ENCODE measurements at regions not wholly inside any gene's neighbourhood (a gene's known extent, or its start where the extent isn't known, plus 50 kb on each side); places are given as distances from the start of the nearest gene placed in this dataset.

GRCh38 chr16:50491516-50491915 lies 56.7 kb upstream of the NKD1 start:
- Histone ChIP-seq H2BK12ac (ENCODE audit: low read length in 2 of 2) (no peak overlapping the region), H2BK5ac (ENCODE audit: low read depth, low read length, poor library complexity, severe bottlenecking) (no peak overlapping the region), H3K14ac (ENCODE audit: low read length in 2 of 2) (no peak overlapping the region), H4K91ac (ENCODE audit: low read length) (no peak overlapping the region), H3K4me2 (ENCODE audit: low read length, poor library complexity, severe bottlenecking) (no peak overlapping the region), H3K4ac (ENCODE audit: low read depth in 1 of 2, low read length in 2 of 2) (no peak overlapping the region), H3K4me1 (ENCODE audit: control insufficient read depth, insufficient read depth, low read depth, low read length) (no peaks in the 10 kb centered on the region), H3K36me3 (ENCODE audit: control insufficient read depth in 1 of 2, insufficient read depth in 2 of 2, low read depth in 1 of 2, low read length in 2 of 2) (no peaks in the 10 kb centered on the region), H3K27ac (ENCODE audit: low read length, poor library complexity, severe bottlenecking) (no peak overlapping the region), H4K8ac (ENCODE audit: low read length) (no peak overlapping the region), H3K23ac (ENCODE audit: low read length in 2 of 2) (no peak overlapping the region), H3K4me3 (ENCODE audit: insufficient read depth in 1 of 2, low read depth in 1 of 2, low read length in 2 of 2) (no peak overlapping the region), H3K79me1 (replicated peaks; ENCODE audit: low read length, poor library complexity, severe bottlenecking) (no peaks in the 10 kb centered on the region), H3K9me3 (ENCODE audit: control insufficient read depth, low read length) (no peaks in the 10 kb centered on the region), H3K18ac (ENCODE audit: low read depth in 1 of 2, low read length in 2 of 2) (no peak overlapping the region), H2AK5ac (ENCODE audit: low read length, severe bottlenecking) (no peak overlapping the region), H2AFZ (ENCODE audit: low read depth, low read length) (no peak overlapping the region), H3K9ac (ENCODE audit: low read length) (no peak overlapping the region), H2BK120ac (ENCODE audit: low read depth, low read length) (no peak overlapping the region), H2BK15ac (ENCODE audit: low read depth, poor library complexity, severe bottlenecking) (no peak overlapping the region), H3K27me3 (ENCODE audit: control insufficient read depth in 1 of 2, insufficient read depth in 1 of 2, low read length in 2 of 2) (peaks cover 0 to 3% of the 10 kb centered on the region in 2 experiments)
- 79% methylated on average over 8 of the region's 8 CpGs for WGBS
- no peak for DNase-seq

- Histone ChIP-seq H3K14ac (ENCODE audit: low read length in 2 of 2) (no peak overlapping the region), H3K23ac (ENCODE audit: low read length in 2 of 2) (no peak overlapping the region), H3K27ac (ENCODE audit: low read length, poor library complexity, severe bottlenecking) (no peak overlapping the region), H3K27me3 (ENCODE audit: control insufficient read depth in 1 of 2, insufficient read depth in 1 of 2, low read length in 2 of 2) (peaks cover 0 to 5% of the 10 kb centered on the region in 2 experiments), H2AK5ac (ENCODE audit: low read length, severe bottlenecking) (no peak overlapping the region), H2BK120ac (ENCODE audit: low read depth, low read length) (no peak overlapping the region), H3K18ac (ENCODE audit: low read depth in 1 of 2, low read length in 2 of 2) (no peak overlapping the region), H2AFZ (ENCODE audit: low read depth, low read length) (no peak overlapping the region), H2BK15ac (ENCODE audit: low read depth, poor library complexity, severe bottlenecking) (no peak overlapping the region), H3K79me1 (replicated peaks; ENCODE audit: low read length, poor library complexity, severe bottlenecking) (no peaks in the 10 kb centered on the region), H3K36me3 (ENCODE audit: control insufficient read depth in 1 of 2, insufficient read depth in 2 of 2, low read depth in 1 of 2, low read length in 2 of 2) (no peaks in the 10 kb centered on the region), H2BK12ac (ENCODE audit: low read length in 2 of 2) (no peak overlapping the region), H2BK5ac (ENCODE audit: low read depth, low read length, poor library complexity, severe bottlenecking) (no peak overlapping the region), H3K9ac (ENCODE audit: low read length) (no peak overlapping the region), H3K4ac (ENCODE audit: low read depth in 1 of 2, low read length in 2 of 2) (no peak overlapping the region), H4K91ac (ENCODE audit: low read length) (no peak overlapping the region), H3K4me3 (ENCODE audit: insufficient read depth in 1 of 2, low read depth in 1 of 2, low read length in 2 of 2) (no peak overlapping the region), H3K9me3 (ENCODE audit: control insufficient read depth, low read length) (no peaks in the 10 kb centered on the region), H3K4me2 (ENCODE audit: low read length, poor library complexity, severe bottlenecking) (no peak overlapping the region), H4K8ac (ENCODE audit: low read length) (no peak overlapping the region), H3K4me1 (ENCODE audit: control insufficient read depth, insufficient read depth, low read depth, low read length) (no peaks in the 10 kb centered on the region)
- DNase-seq, result no peak
- WGBS, result no CpG with 5 or more reads among the region's 2 CpGs
Observed at GRCh38 chr16:50490828-50491227, 57.4 kb upstream of the NKD1 start.

- H3K79me1 ChIP-seq (replicated peaks; ENCODE audit: low read length, poor library complexity, severe bottlenecking), result no peaks in the 10 kb centered on the region
- no peak overlapping the region for H3K23ac ChIP-seq (ENCODE audit: low read length in 2 of 2)
- H2AFZ ChIP-seq (ENCODE audit: low read depth, low read length), result no peak overlapping the region
Observed at GRCh38 chr16:50489182-50489581, 59.0 kb upstream of the NKD1 start.

GRCh38 chr16:50487528-50487927 lies 60.7 kb upstream of the NKD1 start:
- Histone ChIP-seq H3K4me2 (ENCODE audit: low read length, poor library complexity, severe bottlenecking) (no peak overlapping the region), H2BK15ac (ENCODE audit: low read depth, poor library complexity, severe bottlenecking) (no peak overlapping the region), H3K79me1 (replicated peaks; ENCODE audit: low read length, poor library complexity, severe bottlenecking) (no peaks in the 10 kb centered on the region), H3K14ac (ENCODE audit: low read length in 2 of 2) (no peak overlapping the region), H3K18ac (ENCODE audit: low read depth in 1 of 2, low read length in 2 of 2) (no peak overlapping the region), H3K9ac (ENCODE audit: low read length) (no peak overlapping the region), H4K91ac (ENCODE audit: low read length) (no peak overlapping the region), H2BK120ac (ENCODE audit: low read depth, low read length) (no peak overlapping the region), H2AFZ (ENCODE audit: low read depth, low read length) (no peak overlapping the region), H4K8ac (ENCODE audit: low read length) (no peak overlapping the region), H3K9me3 (ENCODE audit: control insufficient read depth, low read length) (peaks cover 4% of the 10 kb centered on the region), H3K4ac (ENCODE audit: low read depth in 1 of 2, low read length in 2 of 2) (no peak overlapping the region), H3K23ac (ENCODE audit: low read length in 2 of 2) (no peak overlapping the region), H3K27me3 (ENCODE audit: control insufficient read depth in 1 of 2, insufficient read depth in 1 of 2, low read length in 2 of 2) (peaks cover 3 to 6% of the 10 kb centered on the region in 2 experiments), H3K4me1 (ENCODE audit: control insufficient read depth, insufficient read depth, low read depth, low read length) (no peaks in the 10 kb centered on the region), H3K36me3 (ENCODE audit: control insufficient read depth in 1 of 2, insufficient read depth in 2 of 2, low read depth in 1 of 2, low read length in 2 of 2) (no peaks in the 10 kb centered on the region), H3K27ac (ENCODE audit: low read length, poor library complexity, severe bottlenecking) (no peak overlapping the region), H2BK12ac (ENCODE audit: low read length in 2 of 2) (no peak overlapping the region), H2BK5ac (ENCODE audit: low read depth, low read length, poor library complexity, severe bottlenecking) (no peak overlapping the region), H2AK5ac (ENCODE audit: low read length, severe bottlenecking) (no peak overlapping the region), H3K4me3 (ENCODE audit: insufficient read depth in 1 of 2, low read depth in 1 of 2, low read length in 2 of 2) (no peak overlapping the region)
- no peak for DNase-seq
- 74% methylated on average over 5 of the region's 5 CpGs for WGBS

More at GRCh38 chr16:50489182-50489581, 59.0 kb upstream of the NKD1 start:
- Histone ChIP-seq H3K4me1 (ENCODE audit: control insufficient read depth, insufficient read depth, low read depth, low read length) (no peaks in the 10 kb centered on the region), H2BK15ac (ENCODE audit: low read depth, poor library complexity, severe bottlenecking) (no peak overlapping the region), H4K8ac (ENCODE audit: low read length) (no peak overlapping the region), H3K36me3 (ENCODE audit: control insufficient read depth in 1 of 2, insufficient read depth in 2 of 2, low read depth in 1 of 2, low read length in 2 of 2) (no peaks in the 10 kb centered on the region), H2AK5ac (ENCODE audit: low read length, severe bottlenecking) (no peak overlapping the region), H3K14ac (ENCODE audit: low read length in 2 of 2) (no peak overlapping the region), H3K9me3 (ENCODE audit: control insufficient read depth, low read length) (no peaks in the 10 kb centered on the region), H3K27ac (ENCODE audit: low read length, poor library complexity, severe bottlenecking) (no peak overlapping the region), H3K4me3 (ENCODE audit: insufficient read depth in 1 of 2, low read depth in 1 of 2, low read length in 2 of 2) (no peak overlapping the region), H3K18ac (ENCODE audit: low read depth in 1 of 2, low read length in 2 of 2) (no peak overlapping the region), H2BK5ac (ENCODE audit: low read depth, low read length, poor library complexity, severe bottlenecking) (no peak overlapping the region), H2BK120ac (ENCODE audit: low read depth, low read length) (no peak overlapping the region), H3K27me3 (ENCODE audit: control insufficient read depth in 1 of 2, insufficient read depth in 1 of 2, low read length in 2 of 2) (peaks cover 0 to 6% of the 10 kb centered on the region in 2 experiments), H4K91ac (ENCODE audit: low read length) (no peak overlapping the region), H2BK12ac (ENCODE audit: low read length in 2 of 2) (no peak overlapping the region), H3K4me2 (ENCODE audit: low read length, poor library complexity, severe bottlenecking) (no peak overlapping the region), H3K9ac (ENCODE audit: low read length) (no peak overlapping the region), H3K4ac (ENCODE audit: low read depth in 1 of 2, low read length in 2 of 2) (no peak overlapping the region)
- 73% methylated on average over 3 of the region's 3 CpGs for WGBS
- no peak for DNase-seq
